ENCODE measurements at regions not wholly inside any gene's neighbourhood (a gene's known extent, or its start where the extent isn't known, plus 50 kb on each side); places are given as distances from the start of the nearest gene placed in this dataset.

GRCh38 chr4:135739354-135739753, 1537.8 kb upstream of the PABPC4L start:
- no peak overlapping the region for H3K27ac ChIP-seq
- WGBS, 2 donors: 69 to 70% methylated on average over 2 of the region's 2 CpGs
- DNase-seq (no peak), ATAC-seq (ENCODE audit: low FRiP score in 2 of 2) (no peak)
- H3K27me3 ChIP-seq: no peaks in the 10 kb centered on the region
- H3K4me3 ChIP-seq: no peak overlapping the region
- H3K36me3 ChIP-seq: no peaks in the 10 kb centered on the region
- H3K9me3 ChIP-seq: no peaks in the 10 kb centered on the region
- TF ChIP-seq POLR2A (IDR thresholded peaks at IDR 0.05) (no peak), CTCF (IDR thresholded peaks at IDR 0.05) (no peak), POLR2AphosphoS5 (IDR thresholded peaks at IDR 0.05) (no peak), EP300 (IDR thresholded peaks at IDR 0.05) (no peak)
- H3K4me1 ChIP-seq: no peaks in the 10 kb centered on the region

- ATAC-seq (ENCODE audit: low FRiP score in 2 of 2): no peak
- Histone ChIP-seq H3K4me3 (no peak overlapping the region), H3K9me3 (no peaks in the 10 kb centered on the region), H3K27ac (no peak overlapping the region), H3K4me1 (no peaks in the 10 kb centered on the region), H3K36me3 (no peaks in the 10 kb centered on the region), H3K27me3 (no peaks in the 10 kb centered on the region)
- no peak for DNase-seq
- TF ChIP-seq POLR2AphosphoS5 (IDR thresholded peaks at IDR 0.05) (no peak), CTCF (IDR thresholded peaks at IDR 0.05) (no peak), EP300 (IDR thresholded peaks at IDR 0.05) (no peak), POLR2A (IDR thresholded peaks at IDR 0.05) (no peak)
These were observed 1533.9 kb upstream of the PABPC4L start for GRCh38 chr4:135735512-135735911.

GRCh38 chr4:135732448-135732847, 1530.9 kb upstream of the PABPC4L start:
- Histone ChIP-seq H3K27me3 (no peaks in the 10 kb centered on the region), H3K4me3 (no peak overlapping the region), H3K36me3 (no peaks in the 10 kb centered on the region), H3K9me3 (no peaks in the 10 kb centered on the region), H3K27ac (no peak overlapping the region), H3K4me1 (no peaks in the 10 kb centered on the region)
- 76 to 83% methylated on average over 4 of the region's 4 CpGs for WGBS, 2 donors
- TF ChIP-seq CTCF (IDR thresholded peaks at IDR 0.05) (no peak), POLR2A (IDR thresholded peaks at IDR 0.05) (no peak), POLR2AphosphoS5 (IDR thresholded peaks at IDR 0.05) (no peak), EP300 (IDR thresholded peaks at IDR 0.05) (no peak)
- DNase-seq: no peak
- ATAC-seq (ENCODE audit: low FRiP score in 2 of 2): no peak

DNA sequence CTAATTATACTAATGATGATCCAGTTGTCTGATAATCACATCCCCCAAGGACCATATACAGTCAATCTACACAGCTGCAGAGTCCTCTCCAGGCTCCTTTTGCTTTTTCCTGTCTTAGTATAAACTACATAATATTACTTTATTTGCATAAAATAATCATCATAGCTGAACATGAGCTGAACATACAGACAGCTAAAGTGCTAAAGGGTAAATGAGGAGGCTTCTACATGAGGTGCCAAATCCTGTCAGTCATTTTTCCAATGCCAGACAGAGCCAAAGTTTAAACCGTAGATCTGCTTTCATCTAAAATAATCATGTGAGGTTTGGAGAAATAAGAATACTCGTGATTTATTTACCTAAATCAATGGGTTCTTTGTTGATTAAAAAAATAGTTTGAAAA, 1530.1 kb upstream of the PABPC4L start:
- no peak for ATAC-seq (ENCODE audit: low FRiP score in 2 of 2)

More for the DNA sequence above, 1530.1 kb upstream of the PABPC4L start:
- H3K4me3 ChIP-seq: no peak overlapping the region
- no peaks in the 10 kb centered on the region for H3K9me3 ChIP-seq
- no peak for DNase-seq
- H3K36me3 ChIP-seq: no peaks in the 10 kb centered on the region
- H3K27me3 ChIP-seq: no peaks in the 10 kb centered on the region
- H3K27ac ChIP-seq: no peak overlapping the region
- no peaks in the 10 kb centered on the region for H3K4me1 ChIP-seq
- TF ChIP-seq CTCF (IDR thresholded peaks at IDR 0.05) (no peak), EP300 (IDR thresholded peaks at IDR 0.05) (no peak), POLR2AphosphoS5 (IDR thresholded peaks at IDR 0.05) (no peak), POLR2A (IDR thresholded peaks at IDR 0.05) (no peak)
- 61 to 68% methylated on average over 2 of the region's 2 CpGs for WGBS, 2 donors
